Gastroesophageal sphincter (tissue), 4 donors: ENCODE measurements at regions not wholly inside any gene's neighbourhood (a gene's known extent, or its start where the extent isn't known, plus 50 kb on each side); places are given as distances from the start of the nearest gene placed in this dataset.

Experiments used
- ATAC-seq: fragments of 150-250 bp; one replicate; pipeline ENCODE4 v1.9.1; 2016; ENCODE audit warnings: mild to moderate bottlenecking, moderate library complexity
- H3K27ac ChIP-seq, 4 donors: fragments of 200-600 bp; sonication (generic) in 3 of 4; 1 replicate in 3 of 4; 2 replicates in 1 of 4; pipeline ENCODE4 v1.5.1; 2016 to 2019
- H3K27me3 ChIP-seq: fragments of 200-600 bp; sonication (generic); one replicate; pipeline ENCODE4 v1.5.1; 2019
- H3K36me3 ChIP-seq, 2 donors: fragments of 200-600 bp; sonication (generic); one replicate each; pipeline ENCODE4 v1.5.1; 2019; ENCODE audit warnings: control low read depth in 1 of 2
- H3K4me1 ChIP-seq, 3 donors: fragments of 200-600 bp; sonication (generic); 1 replicate in 2 of 3; 2 replicates in 1 of 3; pipeline ENCODE4 v1.5.1; 2016 to 2019; ENCODE audit warnings: control low read depth in 2 of 3
- H3K4me3 ChIP-seq, 2 donors: fragments of 200-600 bp; sonication (generic); one replicate each; pipeline ENCODE4 v1.5.1; 2019; ENCODE audit warnings: mild to moderate bottlenecking in 1 of 2, moderate library complexity in 1 of 2
- H3K9me3 ChIP-seq, 3 donors: fragments of 200-600 bp; sonication (generic); one replicate each; pipeline ENCODE4 v1.5.1; 2017 to 2019; ENCODE audit warnings: control low read depth in 2 of 3
- EP300 ChIP-seq: sonication (generic); formaldehyde crosslinking; IDR thresholded peaks from one replicate; pipeline ENCODE4 v1.6.1; 2017; ENCODE audit warnings: antibody characterized with exemption, mild to moderate bottlenecking
- POLR2A ChIP-seq, 2 donors: fragments of 450-650 bp; IDR thresholded peaks; one replicate each; pipeline ENCODE4 v1.6.1; 2017; ENCODE audit warnings: antibody characterized with exemption in 2 of 2, mild to moderate bottlenecking in 2 of 2, moderate library complexity in 1 of 2
- POLR2AphosphoS5 ChIP-seq: sonication (generic); formaldehyde crosslinking; IDR thresholded peaks from one replicate; pipeline ENCODE4 v1.6.1; 2017; ENCODE audit warnings: antibody characterized with exemption
- WGBS, 2 donors: methylation state at CpG; one replicate each; pipeline ENCODE4 v1.1.5; 2018; ENCODE audit warnings: low coverage in 1 of 2; 5-methylcytosine and 5-hydroxymethylcytosine counted together
- TF ChIP-seq, protein P1 (sequence below), 4 experiments: fragments of 200-600 bp in 2 of 4; fragments of 450-650 bp in 2 of 4; sonication (generic) in 1 of 4; IDR thresholded peaks; one replicate each; pipeline ENCODE4 v1.5.1; 2017 to 2019; ENCODE audit warnings: antibody characterized with exemption in 4 of 4, mild to moderate bottlenecking in 2 of 4, moderate library complexity in 2 of 4

DNA sequence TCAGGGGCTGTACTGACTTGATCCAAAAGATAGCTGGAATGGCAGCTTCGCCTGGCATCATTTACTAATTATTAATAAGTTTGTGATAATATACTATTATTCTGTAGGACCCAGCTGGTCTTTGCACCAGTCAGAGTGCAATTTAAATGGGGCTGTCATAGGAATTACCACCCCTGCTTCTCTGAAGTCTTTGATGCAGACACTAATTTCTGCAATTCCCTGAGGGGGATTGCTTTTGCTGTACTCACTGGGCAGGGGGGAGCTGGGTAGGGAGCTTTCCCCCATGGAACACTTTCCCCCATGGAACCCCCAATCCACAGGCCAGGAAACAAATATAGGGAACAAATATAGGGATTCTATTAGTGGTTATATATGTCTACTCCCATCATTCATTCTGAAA lies 54.9 kb upstream of the TSKU start:
- no peak overlapping the region for H3K27ac ChIP-seq
- no peak overlapping the region for H3K4me3 ChIP-seq
- H3K9me3 ChIP-seq = no peaks in the 10 kb centered on the region
- ATAC-seq = no peak
- WGBS, 2 donors = 63 to 86% methylated on average over 1 of the region's 1 CpG
- no peaks in the 10 kb centered on the region for H3K36me3 ChIP-seq
- H3K4me1 ChIP-seq = no peaks in the 10 kb centered on the region
- peaks cover 8% of the 10 kb centered on the region for H3K27me3 ChIP-seq
- TF ChIP-seq EP300 = no peak
- TF ChIP-seq POLR2A (IDR thresholded peaks at IDR 0.05) = no peak
- TF ChIP-seq POLR2AphosphoS5 = no peak
- TF ChIP-seq, protein P1, sequence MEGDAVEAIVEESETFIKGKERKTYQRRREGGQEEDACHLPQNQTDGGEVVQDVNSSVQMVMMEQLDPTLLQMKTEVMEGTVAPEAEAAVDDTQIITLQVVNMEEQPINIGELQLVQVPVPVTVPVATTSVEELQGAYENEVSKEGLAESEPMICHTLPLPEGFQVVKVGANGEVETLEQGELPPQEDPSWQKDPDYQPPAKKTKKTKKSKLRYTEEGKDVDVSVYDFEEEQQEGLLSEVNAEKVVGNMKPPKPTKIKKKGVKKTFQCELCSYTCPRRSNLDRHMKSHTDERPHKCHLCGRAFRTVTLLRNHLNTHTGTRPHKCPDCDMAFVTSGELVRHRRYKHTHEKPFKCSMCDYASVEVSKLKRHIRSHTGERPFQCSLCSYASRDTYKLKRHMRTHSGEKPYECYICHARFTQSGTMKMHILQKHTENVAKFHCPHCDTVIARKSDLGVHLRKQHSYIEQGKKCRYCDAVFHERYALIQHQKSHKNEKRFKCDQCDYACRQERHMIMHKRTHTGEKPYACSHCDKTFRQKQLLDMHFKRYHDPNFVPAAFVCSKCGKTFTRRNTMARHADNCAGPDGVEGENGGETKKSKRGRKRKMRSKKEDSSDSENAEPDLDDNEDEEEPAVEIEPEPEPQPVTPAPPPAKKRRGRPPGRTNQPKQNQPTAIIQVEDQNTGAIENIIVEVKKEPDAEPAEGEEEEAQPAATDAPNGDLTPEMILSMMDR (IDR thresholded peaks at IDR 0.05) = no peak

DNA sequence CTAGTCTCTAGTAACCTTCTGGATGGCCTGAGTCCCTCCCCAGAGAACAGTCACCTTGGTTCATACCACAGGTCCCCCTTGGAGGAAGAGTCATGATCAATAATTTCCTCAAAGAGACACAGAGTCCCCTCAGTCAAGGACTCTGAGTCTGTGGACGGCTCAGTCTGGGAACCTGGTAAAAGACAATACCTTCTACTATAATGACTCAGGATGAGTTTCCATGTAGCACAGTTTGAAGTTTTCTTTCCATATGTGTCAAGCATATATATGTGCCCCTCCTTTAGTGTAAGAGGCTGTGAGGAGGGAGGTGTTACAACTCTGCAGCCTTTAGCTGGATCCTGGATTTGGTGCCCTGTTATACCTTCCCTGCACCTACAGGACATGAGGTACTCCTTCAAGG lies 54.4 kb upstream of the TSKU start:
- TF ChIP-seq POLR2AphosphoS5 (no peak), EP300 (no peak), POLR2A (IDR thresholded peaks at IDR 0.05) (no peak)
- TF ChIP-seq, protein P1 (IDR thresholded peaks at IDR 0.05) = no peak
- H3K4me3 ChIP-seq = no peak overlapping the region
- no peaks in the 10 kb centered on the region for H3K9me3 ChIP-seq
- 80% methylated on average over 1 of the region's 1 CpG; no CpG with 5 or more reads in 1 of the 2 donors for WGBS, 2 donors
- peaks cover 6% of the 10 kb centered on the region for H3K27me3 ChIP-seq
- no peak overlapping the region for H3K27ac ChIP-seq
- no peaks in the 10 kb centered on the region for H3K36me3 ChIP-seq
- H3K4me1 ChIP-seq = no peaks in the 10 kb centered on the region
- no peak for ATAC-seq

DNA sequence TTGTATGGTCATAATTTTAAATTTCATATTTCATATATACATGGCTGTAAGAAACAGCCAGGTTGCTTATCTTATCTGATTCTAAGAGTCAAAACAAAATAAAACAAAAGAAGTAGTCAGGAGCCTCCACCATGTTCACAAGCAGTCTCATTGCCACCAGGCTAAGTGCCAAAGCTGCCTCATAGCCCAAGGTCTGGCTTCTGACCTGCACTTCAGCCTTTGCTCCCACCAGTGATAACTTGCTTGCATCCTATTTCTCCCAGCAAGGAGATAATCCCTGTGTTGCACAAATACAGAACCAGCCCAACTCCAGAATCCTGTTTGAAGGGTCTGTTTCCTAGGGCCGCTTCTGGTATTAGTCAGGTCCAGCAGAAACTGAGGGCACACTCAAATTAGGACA lies 53.9 kb upstream of the TSKU start:
- ATAC-seq = no peak
- TF ChIP-seq POLR2AphosphoS5 = no peak
- no peak for TF ChIP-seq EP300
- TF ChIP-seq, protein P1 (IDR thresholded peaks at IDR 0.05) = no peak
- TF ChIP-seq POLR2A (IDR thresholded peaks at IDR 0.05) = no peak
- Histone ChIP-seq H3K36me3 (no peaks in the 10 kb centered on the region), H3K9me3 (no peaks in the 10 kb centered on the region), H3K27ac (no peak overlapping the region), H3K27me3 (peaks cover 2% of the 10 kb centered on the region), H3K4me3 (no peak overlapping the region), H3K4me1 (peaks cover 0 to 3% (median 0%) of the 10 kb centered on the region in 3 donors)
- WGBS, 2 donors = 88% methylated on average over 1 of the region's 1 CpG; no CpG with 5 or more reads in 1 of the 2 donors

DNA sequence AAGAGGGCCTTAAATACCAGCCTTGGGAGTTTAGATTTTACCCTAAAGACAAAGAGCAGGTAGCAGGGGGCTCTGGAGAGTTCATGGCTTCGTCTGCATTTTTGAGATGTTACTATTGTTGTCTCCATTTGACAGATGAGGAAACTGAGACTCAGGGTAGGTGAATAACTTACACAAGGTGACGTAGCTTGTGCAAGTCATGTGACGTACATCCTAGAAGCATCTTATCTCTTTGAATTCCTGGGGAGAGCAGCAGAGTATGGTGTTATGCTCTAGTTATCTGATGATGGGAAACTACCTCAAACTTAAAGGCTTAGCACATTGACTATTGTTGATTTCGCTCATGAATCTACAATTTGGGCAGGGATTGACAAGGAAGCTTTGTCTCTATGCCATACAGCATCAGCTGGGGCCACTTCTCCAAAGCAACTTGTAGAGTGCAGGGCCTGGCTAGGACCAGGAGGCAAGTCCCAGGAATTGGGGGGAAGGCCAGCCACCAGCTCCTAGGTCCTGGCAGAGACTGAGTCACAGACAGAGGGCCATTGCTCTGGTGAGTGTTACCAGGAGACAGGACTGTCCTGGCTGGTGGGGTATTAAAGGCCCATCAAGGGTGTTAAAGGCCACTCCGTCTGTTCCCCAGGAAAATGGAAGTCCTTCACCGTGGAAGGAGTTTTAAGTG lies 52.1 kb upstream of the TSKU start:
- Histone ChIP-seq H3K9me3 (no peaks in the 10 kb centered on the region), H3K4me1 (peaks cover 0 to 9% (median 0%) of the 10 kb centered on the region in 3 donors), H3K36me3 (no peaks in the 10 kb centered on the region), H3K27ac (no peak overlapping the region), H3K27me3 (no peaks in the 10 kb centered on the region), H3K4me3 (no peak overlapping the region)
- ATAC-seq = no peak
- TF ChIP-seq EP300 (no peak), POLR2AphosphoS5 (no peak), POLR2A (IDR thresholded peaks at IDR 0.05) (no peak)
- TF ChIP-seq, protein P1 (IDR thresholded peaks at IDR 0.05) = no peak
- 59 to 66% methylated on average over 3 to 6 of the region's 6 CpGs for WGBS, 2 donors

DNA sequence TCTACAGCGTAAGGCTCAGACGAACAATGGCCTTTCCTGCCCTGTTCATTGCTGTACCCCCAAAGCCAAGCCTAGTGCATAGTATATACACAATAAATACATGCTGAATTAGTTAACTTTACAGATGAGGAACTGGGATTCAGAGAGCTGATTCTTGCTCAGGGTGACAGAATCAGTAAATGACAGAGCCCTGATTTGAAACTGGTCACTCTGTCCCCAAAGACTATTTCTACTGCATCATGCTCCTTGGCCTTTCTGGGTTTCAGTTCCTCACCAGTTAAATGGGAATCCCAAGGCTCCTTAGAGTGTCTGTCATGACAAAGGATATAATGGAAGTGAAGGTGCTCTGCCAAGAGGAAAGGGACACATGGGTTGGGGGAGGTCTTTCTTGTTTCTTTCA lies 50.5 kb upstream of the TSKU start:
- ATAC-seq = no peak
- Histone ChIP-seq H3K27me3 (no peaks in the 10 kb centered on the region), H3K27ac (no peak overlapping the region), H3K9me3 (no peaks in the 10 kb centered on the region), H3K36me3 (no peaks in the 10 kb centered on the region), H3K4me1 (peaks cover 0 to 9% (median 0%) of the 10 kb centered on the region in 3 donors), H3K4me3 (no peak overlapping the region)
- TF ChIP-seq, protein P1 (IDR thresholded peaks at IDR 0.05) = no peak
- no peak for TF ChIP-seq EP300
- TF ChIP-seq POLR2A (IDR thresholded peaks at IDR 0.05) = no peak
- TF ChIP-seq POLR2AphosphoS5 = no peak
- 75 to 83% methylated on average over 2 of the region's 2 CpGs for WGBS, 2 donors
